NCI-H1694 (cell line): ENCODE measurements at regions not wholly inside any gene's neighbourhood (a gene's known extent, or its start where the extent isn't known, plus 50 kb on each side); places are given as distances from the start of the nearest gene placed in this dataset.
A peak's percentile ranks its signal among the peaks of the same experiment; 100 is the strongest.

Experiments used
- DNase-seq: peaks from one replicate; lab custom pipeline; 2025; lab: John Stamatoyannopoulos, UW

GRCh38 chr18:45487581-45487980, 127.7 kb upstream of the SLC14A2 start:
- DNase-seq: no peak

DNA sequence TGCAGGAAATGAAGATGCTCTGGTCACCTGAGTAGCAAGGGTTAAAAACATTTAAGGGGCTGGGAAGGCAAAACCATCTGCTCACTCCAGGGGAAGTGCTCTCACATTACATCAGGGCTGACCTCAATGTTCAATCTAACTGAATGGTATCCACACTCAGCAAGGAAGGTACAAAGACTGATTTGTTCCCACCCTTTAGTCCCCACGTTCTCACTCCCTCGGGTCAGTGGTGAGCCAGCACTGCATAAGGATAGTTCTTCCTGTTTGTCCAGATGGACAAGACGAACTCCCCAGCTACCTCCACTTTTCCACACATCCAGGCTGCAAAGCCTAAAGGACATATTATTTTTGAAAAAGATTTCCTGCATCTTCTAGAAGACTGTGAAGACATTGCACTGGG, 126.6 kb upstream of the SLC14A2 start:
- no peak for DNase-seq

GRCh38 chr18:45493830-45494229, 121.4 kb upstream of the SLC14A2 start:
- no peak for DNase-seq

- no peak for DNase-seq
Measured at GRCh38 chr18:45494811-45495210, 120.5 kb upstream of the SLC14A2 start.

DNA sequence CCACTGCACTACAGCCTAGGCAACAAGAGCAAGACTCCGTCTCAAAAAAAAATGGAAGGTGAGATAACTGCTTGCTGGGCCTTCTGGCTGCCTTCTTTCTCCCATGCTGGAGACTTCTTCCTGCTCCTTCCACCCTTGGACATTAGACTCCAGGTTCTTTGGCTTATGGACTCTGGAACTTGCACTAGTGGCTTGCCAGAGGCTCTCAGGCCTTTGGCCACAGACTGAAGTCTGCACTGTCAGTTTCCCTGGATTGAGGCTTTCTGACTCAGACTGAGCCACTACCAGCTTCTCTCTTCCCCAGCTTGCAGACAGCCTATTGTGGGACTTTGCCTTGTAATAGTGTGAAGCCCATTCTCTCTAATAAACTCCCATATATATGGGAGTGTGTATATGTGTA, 118.5 kb upstream of the SLC14A2 start:
- no peak for DNase-seq

- DNase-seq: no peak
Measured at GRCh38 chr18:45497595-45498286, 117.5 kb upstream of the SLC14A2 start.

- DNase-seq: no peak
Measured at GRCh38 chr18:45498287-45498658, 117.0 kb upstream of the SLC14A2 start.

DNA sequence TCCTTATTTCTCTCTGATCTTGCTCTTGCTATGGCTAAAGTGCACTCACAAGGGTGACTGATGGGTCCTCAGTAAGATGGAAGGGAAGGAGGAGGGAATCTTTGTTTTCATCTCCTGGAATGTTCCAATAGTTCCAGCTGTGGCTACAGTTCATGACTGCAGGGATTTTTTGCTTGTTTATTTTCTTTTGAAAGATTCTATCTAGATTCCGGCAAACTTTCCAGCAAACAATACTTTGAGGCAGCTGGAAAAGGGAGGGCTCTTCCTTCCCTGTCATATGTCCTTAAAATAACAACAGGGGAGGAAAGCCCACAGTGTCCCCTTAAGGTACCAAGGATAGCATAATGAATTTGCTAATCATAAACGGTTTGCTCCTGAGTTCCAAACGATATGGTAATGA, 111.3 kb upstream of the SLC14A2 start:
- no peak for DNase-seq

DNA sequence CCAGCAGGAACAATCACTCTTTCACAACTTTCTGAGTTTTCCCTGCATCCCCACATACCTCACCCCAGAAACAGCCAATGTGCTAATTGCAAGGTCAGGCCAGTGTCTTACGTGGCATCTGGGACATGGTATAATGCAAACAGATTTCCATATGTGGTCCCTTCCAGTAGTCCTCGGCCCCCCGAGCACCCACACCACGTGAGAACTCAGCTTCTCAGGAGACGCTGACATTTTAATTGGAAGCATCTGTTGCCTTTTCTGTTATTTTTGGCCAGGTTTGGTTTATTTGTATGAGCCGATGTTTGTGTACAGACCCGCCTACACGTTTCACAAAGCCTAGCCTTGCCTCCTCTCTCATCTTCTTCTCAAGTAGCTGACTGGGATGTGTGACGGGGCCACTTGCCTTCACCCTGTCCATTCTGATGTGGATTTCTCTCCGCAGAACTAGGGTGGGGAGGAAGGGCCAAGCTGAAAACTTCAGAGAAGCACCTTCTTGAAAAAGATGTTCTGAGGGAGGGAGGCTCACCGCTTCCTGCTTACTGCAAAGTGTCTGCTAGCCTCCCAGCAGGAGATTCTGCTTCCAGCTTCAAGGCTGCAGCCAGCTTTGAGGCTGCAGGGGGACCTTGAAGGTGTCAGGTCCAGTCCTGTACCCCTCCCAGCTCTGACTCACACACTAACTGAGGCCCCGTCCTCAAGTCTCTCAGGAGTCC, 109.6 kb upstream of the SLC14A2 start:
- peak; percentile 23 for DNase-seq

GRCh38 chr18:45506951-45507350, 108.3 kb upstream of the SLC14A2 start:
- DNase-seq: no peak

DNA sequence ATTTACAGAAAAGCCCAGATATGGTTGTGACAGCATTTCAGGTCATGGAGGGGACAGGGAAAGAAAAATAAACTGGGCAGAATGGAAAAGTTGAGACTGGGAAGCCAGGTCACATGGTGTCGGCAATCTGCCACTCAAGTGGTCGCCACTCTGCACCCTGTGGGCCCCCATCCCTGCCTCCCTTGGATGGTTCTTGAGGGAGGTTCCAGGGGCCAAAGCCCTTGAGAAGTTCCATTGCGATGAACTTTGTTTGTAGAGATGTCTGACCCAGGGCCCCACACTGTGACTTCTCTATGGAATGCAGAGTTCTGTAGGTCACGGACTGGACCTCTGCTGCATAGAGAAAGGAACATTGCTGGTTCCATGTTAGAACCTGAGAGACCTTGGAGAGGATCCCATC, 105.7 kb upstream of the SLC14A2 start:
- no peak for DNase-seq

DNA sequence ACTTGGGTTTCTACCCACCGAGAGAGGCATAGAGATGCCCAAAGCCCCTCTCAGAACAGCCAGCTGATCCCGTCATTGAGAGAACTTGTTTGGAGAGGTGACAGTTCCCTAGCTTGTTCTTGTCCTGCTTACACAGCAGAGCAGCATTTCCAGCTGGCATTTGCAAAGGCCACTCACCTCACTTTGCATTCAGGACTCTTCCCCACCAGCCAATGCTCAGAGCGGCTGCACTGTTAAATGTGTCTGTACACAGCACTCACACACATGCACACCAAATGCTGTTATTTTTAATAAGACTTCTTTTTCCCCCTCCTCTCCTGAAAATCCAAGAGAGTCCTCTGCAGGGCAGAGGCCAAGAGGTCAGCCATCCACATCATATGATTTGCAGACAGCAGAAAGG, 104.6 kb upstream of the SLC14A2 start:
- no peak for DNase-seq

DNA sequence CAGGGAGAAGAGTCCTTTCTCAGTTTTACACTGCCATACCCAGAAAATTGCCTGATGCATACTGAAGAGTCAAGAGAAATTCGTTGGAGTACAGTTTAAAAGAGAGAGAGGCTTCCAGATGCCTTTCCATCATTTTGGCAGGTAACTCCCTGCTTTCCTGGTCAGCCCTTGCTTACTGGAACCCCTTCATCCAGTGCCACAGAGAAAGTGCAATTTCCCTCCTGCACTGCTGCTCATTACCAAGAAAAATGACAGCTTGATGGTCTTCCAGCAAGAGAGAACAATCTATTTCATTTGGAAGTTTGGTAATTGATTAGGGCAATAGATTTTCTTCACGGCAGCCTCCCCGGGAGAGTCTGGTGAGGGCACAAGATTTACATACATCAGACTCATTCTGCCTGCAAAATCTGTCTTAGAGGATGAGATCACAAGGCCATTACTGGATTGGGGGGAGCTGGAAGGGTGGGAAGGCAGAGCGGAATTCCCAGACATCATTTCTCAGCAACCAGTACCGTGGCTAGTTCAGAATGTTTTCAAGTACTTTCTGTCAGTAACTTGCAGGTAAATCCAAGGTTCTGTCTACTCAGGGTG, 102.8 kb upstream of the SLC14A2 start:
- DNase-seq: no peak

- DNase-seq: no peak
Measured at GRCh38 chr18:45517181-45517741, 98.0 kb upstream of the SLC14A2 start.

DNA sequence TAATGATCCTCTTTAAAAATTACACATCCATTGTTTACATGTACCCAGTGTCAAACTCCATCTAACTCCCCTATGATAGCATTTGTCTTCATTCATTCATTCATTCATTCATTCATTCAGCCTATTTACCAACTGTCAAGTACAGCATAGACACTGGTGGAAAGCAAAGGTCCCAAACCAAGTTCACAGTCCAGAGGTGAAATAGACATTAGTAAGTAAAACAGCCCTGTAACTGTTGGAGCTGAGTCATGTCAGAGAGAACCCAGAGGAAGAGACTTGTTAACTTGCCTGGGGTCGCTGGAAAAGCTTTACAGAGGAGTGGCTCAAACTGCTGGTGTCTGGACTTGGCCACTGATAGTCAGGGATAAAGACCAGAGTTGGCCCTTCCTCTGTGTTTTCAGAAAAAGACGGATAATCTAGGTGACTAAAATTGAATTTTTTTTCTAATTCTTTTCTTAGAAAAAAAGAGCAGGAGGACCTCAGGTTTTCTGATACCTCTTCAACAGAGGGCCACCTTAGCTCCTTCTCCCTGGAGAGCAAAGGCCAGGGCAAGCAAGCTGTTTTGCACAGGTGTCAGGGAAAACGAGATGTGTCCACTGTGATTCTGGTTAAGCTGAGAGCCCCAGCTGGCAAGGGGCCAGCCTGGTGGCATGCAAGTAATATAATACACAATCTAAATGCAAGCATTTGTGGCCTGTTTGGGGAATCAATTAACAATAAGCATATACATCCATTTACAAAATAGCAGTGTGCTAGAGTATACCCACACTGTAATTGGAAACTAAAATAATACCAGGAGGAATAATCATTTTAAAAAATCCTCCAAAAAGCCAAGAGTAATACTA, 96.7 kb upstream of the SLC14A2 start:
- no peak for DNase-seq

GRCh38 chr18:45519411-45520280, 95.6 kb upstream of the SLC14A2 start:
- DNase-seq: no peak

- DNase-seq: no peak
Measured at GRCh38 chr18:45521136-45521535, 94.1 kb upstream of the SLC14A2 start.

GRCh38 chr18:45521777-45522176, 93.5 kb upstream of the SLC14A2 start:
- no peak for DNase-seq

DNA sequence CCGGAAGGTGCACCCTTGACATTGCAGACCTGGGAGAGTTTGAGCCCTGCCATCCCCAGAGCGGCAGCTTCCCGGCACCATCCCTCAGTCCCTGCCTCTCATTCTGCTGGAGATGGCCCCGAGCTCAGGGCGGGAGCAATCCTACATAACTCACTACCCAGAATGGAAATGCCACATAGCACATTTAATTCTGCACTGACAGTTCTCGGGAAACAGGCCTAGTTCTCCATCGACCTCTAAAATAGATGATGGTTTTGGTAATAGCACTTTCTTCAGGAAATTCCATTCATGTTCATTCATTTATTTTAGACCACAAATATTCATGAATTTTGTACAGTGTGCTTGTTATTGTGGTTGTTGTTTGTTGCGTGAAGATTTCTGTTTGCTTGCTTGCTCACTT, 92.9 kb upstream of the SLC14A2 start:
- DNase-seq: no peak

DNA sequence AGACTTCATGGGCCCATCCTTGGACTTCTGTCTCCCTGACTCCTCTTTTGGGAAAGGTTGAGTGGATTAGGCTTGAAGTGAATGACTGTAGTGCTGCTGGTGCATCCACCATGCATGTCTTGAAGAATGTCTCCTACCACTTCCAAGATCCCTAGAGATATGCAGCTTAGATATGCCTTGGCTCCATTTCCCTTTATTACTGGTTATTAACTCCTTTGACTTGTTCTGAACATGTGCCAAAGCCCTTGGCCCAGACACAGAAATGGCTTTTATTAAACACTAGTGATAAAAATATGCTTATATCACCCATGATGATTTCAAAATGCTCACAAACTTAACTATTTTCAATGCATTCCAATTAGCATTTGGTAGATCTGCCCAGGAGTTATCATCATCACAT, 90.0 kb upstream of the SLC14A2 start:
- no peak for DNase-seq

GRCh38 chr18:45526114-45526841, 89.0 kb upstream of the SLC14A2 start:
- DNase-seq: no peak
